WTC11 (cell line): ENCODE measurements at regions not wholly inside any gene's neighbourhood (a gene's known extent, or its start where the extent isn't known, plus 50 kb on each side); places are given as distances from the start of the nearest gene placed in this dataset.

Experiments
- CTCF ChIP-seq: fragments of 200-600 bp; IDR thresholded peaks from 2 replicates; pipeline ENCODE4 v1.8.0; 2022; ENCODE audit warnings: antibody characterized with exemption
- SOX15 ChIP-seq: fragments of 250-450 bp; sonication (Bioruptor Pico); IDR thresholded peaks from 2 replicates; pipeline ENCODE4 v1.9.0; 2021; ENCODE audit warnings: mild to moderate bottlenecking

- TF ChIP-seq SOX15 (CRISPR knock-in tag) (no peak), CTCF (no peak)
Observed at GRCh38 chr3:107880702-107881101, 210.1 kb downstream of the CD47 start.
